Hippocampal formation (tissue), 2 donors: ENCODE measurements at regions not wholly inside any gene's neighbourhood (a gene's known extent, or its start where the extent isn't known, plus 50 kb on each side); places are given as distances from the start of the nearest gene placed in this dataset.
"Not testable (repeated sequence)": the region's sequence is repeated elsewhere in the genome, so short reads cannot be mapped to it uniquely, and the experiment has no call there.

ENCODE experiments used
- DNase-seq, 2 donors: peaks; one replicate each; lab custom pipeline; 2025; lab: John Stamatoyannopoulos, UW

DNA sequence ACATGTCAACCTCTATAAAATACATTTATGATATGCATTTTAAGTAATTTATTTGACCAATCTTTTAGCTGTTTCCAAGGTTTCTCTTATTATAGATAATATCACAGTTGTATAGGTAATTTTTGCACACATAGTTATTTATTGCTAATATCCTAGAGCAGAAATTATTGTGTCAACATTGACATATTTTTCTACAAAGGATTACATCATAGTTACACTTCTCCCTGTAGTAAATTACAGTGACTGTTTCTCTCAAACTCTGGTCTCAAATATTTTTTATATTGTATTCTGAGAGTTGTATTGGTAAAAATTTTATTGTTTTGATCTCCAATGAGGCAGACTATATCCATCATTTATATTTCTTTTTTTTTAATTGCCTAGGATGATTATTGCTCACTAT lies 714.4 kb upstream of the CDH6 start:
- DNase-seq = no peak

DNA sequence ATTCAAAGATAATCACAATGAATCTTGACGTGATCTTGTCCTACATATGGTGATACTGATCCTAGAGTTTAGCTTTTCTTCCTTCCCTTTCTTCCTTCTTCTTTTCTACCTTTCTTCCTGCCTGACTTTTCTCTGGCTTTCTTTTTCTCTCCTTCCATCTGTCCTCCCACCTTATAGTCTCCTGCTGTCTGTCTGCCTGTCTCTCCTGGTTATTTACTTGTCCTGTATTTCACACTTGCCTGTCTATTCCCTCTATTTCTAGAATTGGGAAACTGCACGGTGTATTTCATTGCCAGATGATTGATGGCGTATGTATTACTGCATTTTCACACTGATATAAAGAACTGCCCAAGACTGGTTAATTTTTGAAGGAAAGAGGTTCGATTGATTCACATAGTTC lies 718.1 kb upstream of the CDH6 start:
- DNase-seq = no peak

DNA sequence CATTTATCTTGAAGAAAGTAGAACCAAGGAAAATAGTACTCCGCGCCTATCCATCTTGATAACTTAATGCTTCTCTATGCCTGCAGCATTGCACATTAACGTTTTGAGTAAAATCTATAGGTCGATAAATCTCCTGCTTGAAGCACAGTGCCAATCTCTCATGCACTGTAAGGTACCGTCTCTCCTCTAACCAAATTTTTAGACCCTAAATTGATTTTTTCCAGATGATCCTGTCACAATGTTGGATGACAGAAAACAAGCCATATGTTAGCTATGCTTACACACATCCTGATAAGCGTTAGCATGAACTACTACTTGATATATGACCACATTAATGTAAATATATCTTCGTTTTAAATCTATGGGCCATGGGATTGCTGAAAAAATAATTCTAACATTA lies 723.8 kb upstream of the CDH6 start:
- no peak for DNase-seq

DNA sequence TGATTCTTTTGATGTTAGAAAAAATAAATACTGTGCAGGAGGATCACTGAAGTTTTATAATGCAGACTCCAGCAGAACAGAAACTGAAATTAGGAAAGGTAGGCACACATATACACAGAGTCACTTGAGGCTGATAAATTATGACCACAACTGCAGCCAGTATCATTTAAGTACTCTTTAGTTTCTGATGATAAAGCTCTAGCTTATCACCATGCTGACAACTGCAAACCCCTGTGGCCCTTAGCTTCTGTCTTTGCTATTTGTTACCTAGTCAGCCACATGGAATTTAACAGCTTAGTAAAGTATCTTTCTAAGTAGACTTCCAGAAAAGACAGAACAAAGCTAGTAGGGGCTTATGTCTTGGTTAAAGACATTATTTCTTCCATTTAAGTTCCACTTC lies 734.8 kb upstream of the CDH6 start:
- no peak for DNase-seq

DNA sequence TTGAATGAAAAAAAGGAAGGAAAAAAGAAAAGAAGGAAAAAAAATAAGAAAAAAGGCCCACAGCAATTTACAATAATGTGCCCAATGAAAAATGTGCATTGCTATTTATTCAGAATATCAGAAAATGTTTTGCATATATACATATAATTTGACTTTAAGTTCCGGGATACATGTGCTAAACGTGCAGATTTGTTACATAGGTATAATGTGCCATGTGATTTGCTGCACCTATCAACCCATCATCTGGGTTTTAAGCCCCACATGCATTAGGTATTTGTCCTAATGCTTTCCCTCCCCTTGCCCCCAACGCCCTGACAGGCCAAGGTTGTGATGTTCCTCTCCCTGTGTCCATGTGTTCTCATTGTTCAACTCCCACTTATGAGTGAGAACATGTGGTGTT lies 738.0 kb upstream of the CDH6 start:
- not testable (repeated sequence) for DNase-seq

DNA sequence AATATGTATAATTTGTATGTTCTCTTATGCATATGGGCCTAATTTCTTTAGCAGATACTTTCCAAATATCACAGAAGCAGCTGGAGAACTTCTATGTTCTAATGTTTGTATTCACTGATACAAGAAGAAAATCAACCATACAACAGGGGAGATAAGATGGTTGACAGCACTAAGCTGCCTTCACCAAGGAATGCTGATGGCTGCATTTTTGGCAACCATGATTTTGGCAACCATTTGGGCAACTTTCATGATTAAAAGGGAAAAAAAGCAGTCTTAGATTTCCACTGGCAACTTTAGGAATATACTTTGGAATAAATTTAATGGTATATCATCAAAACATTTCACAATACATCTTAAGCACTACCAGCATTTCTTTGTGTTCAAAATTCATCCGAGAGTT lies 740.3 kb upstream of the CDH6 start:
- no peak for DNase-seq

DNA sequence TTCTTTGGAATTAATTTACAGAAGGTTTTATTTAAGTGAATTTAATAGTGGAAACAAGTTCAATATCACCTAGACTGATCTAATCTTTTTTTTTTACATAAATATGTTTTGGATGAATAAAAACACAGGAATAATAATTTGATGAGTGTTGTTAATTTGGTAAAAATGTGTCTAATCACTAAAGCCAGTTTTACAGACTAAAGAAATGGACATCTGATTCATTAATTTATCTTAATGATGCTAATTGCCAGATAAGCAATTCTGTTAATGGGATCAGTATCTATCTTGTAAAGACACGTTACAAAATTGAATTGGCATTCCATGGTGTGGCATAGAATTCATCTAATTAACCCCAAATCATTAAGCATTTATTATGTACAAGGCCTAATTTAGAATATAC lies 743.3 kb upstream of the CDH6 start:
- DNase-seq = no peak

DNA sequence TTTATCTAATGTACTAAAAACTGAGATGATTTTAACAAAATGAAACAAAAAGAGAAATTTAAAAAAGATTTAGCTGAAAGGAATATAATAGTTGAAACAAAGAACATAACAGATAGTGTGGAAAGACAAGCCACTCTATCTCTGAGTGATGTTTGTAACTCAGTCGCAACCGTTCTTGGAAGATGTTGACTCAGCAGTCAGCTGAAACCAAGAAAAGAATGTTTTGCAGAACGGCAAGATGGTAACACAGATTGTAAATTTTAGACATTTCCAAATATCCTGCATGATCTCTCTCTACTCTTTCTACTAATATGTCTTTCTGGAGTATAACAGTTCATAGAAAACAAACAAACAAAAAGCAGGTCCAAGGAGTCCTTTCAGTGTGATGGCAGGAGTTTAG lies 746.1 kb upstream of the CDH6 start:
- DNase-seq = no peak

DNA sequence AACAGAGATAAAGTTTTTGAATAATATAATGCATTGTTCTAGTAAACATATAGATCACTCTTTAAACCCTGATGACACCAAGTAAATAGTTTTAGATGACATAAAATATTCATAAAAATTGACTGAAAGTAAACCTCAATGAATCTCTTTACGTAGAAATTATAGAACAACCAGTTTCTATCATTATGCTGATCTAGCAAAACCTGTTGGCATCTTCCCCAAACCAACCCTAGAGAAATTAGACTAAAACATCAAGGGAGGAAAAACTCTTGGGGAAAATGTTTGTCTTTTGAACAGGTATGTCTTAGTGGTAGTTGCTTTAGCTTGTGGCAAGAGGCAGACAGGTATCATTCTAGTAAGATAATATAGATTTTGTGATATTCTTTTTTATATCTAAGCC lies 747.0 kb upstream of the CDH6 start:
- no peak for DNase-seq

DNA sequence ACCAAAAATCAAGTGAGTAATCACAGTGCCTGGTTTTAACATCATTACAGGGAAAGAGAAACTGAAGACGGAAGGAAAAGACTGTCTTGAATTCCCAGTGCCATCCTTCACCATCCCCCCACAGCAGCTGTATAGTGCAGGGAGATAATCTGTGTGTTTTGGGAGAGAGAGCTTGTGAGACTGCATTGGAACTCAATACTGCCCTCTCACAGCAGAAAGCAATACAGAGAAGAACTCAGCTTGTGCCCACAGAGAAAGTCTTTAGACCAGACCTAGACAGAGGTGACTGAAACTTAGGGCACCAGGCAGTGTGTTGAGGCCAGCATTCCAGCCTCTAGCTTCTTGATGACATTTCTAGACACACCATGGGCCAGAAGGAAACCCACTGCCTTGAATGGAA lies 754.7 kb upstream of the CDH6 start:
- no peak for DNase-seq

DNA sequence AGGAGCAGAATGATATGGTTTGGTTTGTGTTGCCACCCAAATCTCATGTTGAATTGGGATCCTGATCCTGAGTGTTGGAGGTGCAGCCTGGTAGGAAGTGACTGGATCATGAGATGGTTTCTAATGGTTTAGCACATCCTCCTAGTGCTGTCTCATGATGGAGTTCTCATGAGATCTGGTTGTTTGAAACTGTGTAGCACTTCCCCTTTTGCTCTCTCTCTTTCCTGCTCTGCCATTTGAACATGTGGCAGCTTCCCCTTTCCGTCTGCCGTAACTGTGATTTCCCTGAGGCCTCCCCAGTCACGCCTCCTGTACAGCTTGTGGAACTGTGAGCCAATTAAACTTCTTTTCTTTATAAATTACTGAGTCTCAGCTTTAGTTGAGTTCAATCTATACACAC lies 756.8 kb upstream of the CDH6 start:
- no peak for DNase-seq

DNA sequence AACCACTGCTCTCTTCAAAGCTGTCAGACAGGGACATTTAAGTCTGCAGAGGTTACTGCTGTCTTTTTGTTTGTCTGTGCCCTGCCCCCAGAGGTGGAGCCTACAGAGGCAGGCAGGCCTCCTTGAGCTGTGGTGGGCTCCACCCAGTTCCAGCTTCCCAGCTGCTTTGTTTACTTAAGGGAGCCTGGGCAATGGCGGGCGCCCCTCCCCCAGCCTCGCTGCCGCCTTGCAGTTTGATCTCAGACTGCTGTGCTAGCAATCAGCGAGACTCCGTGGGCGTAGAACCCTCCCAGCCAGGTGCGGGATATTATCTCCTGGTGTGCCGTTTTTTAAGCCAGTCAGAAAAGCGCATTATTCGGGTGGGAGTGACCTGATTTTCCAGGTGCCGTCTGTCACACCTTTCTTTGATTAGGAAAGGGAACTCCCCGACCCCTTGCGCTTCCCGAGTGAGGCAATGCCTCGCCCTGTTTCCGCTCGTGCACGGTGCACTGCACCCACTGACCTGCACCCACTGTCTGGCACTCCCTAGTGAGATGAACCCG lies 764.5 kb upstream of the CDH6 start:
- DNase-seq = not testable (repeated sequence)

DNA sequence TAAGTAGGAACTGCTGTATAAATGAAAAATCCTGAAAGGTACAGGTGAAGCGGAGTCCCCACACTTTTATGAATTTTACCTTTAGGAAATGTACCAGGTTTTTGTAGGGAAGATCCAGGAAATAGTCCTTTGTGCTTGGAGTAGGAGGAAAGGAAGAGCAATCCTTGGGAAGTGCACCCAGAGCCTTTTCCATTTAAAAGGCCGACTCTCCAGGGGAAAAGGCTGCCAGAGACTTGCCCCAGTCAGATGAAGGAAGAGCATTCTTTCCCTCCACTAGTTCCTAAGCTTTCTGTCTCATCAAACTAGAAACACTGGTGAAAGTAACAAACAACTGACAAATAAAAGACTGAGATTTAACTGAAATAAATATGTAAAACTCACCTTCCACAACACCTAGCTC lies 779.4 kb upstream of the CDH6 start:
- DNase-seq = no peak

DNA sequence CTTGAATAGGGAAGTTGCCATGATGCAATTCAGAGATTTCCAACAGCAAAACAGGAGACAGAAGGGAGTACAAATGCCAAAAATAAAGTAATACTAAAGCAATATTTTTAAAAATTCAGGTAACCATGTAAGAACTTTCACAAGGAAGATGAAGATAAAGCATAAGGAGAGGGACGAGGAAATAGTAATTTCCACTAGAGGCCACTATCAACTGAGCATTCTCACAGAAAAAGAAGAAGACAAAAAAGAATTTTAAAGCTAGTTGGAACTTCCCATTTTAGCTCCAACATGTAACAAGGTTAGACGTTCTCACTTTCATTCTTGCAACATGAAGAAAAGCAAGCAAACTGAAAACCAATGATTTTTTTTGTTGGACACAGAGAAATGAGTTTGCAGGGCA lies 779.9 kb upstream of the CDH6 start:
- no peak for DNase-seq

DNA sequence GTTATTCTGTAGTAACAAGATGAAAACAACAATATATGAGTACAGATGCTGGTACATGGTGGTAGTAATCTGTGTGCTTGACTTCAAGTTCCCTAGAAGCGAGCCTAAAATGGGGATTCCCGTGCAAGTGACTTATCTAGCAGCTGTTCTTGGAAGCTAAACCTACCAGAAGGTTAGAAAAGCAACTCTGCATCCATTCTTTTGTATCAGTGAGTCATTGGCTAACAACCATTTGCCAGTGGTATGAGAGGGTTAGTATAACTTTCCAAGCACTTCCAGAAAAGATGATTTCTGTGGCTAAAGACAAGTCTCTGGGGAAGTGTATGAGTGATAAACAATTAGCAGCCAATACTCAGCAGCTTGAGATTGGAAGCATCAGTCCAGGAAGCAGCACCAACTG lies 787.7 kb upstream of the CDH6 start:
- no peak for DNase-seq

DNA sequence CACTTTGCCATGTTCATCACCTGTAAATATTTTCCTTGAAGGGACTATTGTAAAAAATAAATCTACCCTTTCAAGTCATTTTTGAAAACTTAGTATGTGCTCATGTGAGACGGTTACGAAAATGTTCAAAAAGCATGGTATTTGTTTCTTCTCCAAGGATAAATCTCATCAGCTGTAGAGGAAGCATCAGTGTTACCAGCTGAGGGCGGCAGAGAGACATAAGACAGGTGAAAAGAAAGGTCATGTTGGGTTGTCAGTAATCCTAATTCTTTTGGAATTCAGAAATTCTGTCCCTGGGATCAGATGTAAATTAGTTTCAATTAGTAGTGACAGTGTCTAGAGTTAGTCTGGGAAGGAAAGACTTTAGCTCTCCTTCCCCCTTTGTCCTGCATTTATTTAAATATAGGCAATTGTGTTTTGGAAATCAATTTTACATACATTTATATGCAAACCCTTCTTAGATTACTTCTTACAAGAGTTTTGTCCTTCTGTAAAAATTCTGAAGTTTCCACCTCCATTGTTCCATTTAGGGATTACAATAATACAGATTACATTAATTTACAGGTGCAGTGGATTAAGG lies 791.9 kb upstream of the CDH6 start:
- DNase-seq = peak in 1 of 2 donors; percentile 5

DNA sequence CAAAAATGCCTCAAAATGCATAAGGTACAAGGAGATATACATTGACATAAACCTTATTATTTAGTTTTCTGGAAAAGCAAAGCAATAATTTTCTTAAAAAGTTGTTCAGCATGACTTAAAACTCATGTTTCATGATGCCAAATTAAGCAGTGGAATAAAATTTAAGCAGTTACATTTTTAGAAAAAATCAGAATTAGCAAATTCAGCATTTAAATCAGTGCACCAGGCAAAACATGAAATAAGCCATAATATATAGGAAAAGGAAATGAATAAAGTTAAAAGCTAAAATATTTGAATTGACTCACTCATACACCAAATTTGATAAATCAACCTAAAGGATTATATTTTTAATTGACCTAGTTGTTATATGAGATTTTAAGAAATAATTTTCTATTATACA lies 795.1 kb upstream of the CDH6 start:
- DNase-seq = no peak

DNA sequence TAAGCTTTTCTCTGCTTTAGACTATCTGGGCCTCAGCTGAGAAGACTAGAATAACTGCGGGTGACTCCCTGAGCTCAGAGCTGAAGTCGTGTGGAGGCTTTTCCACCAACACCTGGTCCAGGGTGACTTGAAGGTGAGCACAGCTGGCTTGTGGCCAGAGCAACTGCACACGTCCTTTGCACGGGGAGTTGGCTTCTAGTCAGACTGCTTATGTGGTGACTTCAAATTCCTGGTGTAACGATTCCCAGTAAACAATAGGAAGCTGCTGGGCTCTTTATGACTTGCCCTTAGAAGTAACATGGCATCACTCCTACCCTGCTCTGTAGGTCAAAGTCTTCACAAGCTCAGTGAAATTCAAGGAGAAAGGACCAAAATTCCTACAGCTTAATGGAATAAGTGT lies 800.6 kb upstream of the CDH6 start:
- no peak for DNase-seq

DNA sequence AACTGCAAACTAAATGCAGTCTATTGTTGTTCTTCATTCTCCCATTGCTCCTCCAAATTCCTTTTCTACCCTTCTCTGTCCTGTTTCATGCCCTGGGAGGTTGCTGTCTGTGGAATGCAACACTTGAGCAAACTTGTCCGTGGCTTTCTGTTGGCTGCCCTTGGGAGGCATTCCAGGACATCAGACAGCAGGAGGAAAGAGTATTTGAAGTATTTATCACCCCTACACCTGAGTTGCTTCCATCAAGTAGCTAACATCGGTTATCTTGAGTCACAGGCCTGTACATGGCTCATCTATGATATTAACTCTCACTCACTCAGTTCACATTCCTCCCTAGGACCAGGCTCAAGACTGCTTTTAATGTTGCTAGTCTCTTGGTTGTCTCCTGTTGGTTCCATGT lies 803.4 kb upstream of the CDH6 start:
- no peak for DNase-seq

DNA sequence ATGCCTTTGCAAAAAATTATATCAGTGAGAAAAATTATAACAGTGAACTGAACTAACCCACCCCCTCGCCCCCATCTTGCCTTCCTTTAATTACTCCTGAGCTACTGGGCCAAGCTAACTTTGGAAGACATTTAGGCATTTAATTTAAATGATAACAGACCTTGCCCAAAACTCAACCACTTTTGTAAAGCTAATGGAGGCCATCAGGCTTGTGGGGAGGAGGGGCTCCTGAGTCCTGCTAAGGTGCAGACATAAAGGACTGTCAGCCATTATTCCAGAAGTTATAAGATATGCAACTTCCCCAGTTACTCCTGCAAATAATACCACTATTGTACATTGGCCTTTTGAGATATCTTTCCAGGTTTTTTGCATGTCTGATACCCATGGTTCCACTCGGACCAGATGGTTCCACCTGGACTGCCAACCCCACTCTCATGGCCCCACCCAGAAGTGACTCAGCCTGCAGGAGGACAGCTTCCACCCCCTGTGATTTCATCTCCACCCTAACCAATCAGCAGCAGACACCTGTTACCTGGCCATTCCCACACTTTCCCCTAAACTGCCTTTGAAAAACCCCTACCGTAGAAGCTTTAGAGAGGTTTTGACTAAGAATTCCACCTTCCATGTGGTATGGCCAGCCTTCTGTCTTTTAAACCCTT lies 805.4 kb upstream of the CDH6 start:
- DNase-seq = no peak

DNA sequence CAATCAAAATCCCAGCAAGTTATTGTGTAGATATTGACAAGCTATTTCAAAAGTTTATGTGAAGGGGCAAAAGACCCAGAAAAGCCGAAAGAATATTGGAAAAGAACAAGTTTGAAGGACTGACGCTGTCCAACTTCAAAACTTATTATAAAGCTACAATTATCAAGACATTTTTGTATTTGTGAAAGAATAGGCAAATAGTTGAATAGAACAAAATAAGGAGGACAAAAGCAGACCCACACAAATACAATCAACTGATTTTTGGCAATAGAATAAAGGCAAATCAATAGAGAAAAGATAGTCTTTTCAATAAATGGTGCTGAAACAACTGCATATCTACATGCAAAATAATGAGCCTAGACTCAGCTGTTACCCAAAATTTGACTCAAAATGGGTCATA lies 807.7 kb upstream of the CDH6 start:
- DNase-seq = no peak

DNA sequence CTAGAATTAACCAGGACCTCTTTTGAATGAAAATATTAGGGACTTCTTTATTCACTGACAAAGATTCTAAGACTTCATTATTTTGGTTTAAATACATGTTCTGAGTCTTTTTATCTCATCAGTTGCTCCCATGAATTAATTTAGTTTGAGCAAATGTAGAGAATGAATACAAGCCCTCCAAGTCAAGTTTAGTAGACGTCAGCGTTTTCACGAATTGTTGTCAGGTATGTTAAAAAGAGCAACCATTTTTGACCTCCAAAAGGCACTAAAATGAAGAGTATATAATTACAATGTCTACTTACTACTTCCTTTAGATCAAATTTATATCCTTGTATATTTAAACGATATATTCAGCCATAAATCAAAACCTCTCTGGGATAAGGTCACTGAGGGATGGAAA lies 809.3 kb upstream of the CDH6 start:
- no peak for DNase-seq

DNA sequence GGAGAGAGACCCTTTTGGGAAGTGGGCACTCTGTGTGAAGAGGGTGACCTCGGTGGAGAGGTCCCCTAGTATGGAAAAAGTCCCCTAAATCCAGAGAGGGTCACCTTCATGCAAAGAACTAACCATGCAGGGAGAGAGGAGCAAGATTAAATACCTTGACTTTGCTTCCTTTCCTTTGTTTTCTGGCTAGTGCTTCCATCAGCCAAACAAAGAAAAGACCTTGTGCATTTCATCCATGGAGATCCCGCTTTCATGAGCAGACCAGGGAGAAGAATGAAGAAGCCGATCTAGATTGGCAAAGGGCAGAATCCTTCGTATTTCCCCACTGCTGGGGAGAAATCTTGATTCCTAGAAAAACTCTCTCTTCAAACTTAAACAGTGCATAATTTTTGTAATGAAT lies 813.3 kb upstream of the CDH6 start:
- no peak for DNase-seq

DNA sequence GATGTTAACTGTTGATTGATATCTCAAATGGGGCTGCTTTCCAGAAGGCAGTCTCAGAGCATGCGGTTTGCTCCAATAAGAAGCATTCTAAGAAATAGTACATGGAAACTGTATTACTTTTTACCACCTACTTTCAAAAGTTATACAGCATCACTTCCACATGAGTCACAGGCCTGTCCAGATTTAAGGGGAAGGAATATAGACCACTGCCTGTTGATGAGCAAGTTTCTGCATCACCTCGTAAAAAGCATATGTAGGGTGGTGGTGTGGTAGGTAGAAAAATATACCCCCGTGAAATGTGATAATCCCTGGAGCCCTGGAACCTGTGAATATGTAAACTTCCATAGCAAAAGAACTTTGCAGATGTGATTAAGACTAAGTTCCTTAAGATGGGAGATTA lies 816.6 kb upstream of the CDH6 start:
- no peak for DNase-seq
